Activated CD8-positive, alpha-beta memory T cell treated with anti-CD3 and anti-CD28 coated beads for 36 hours (primary cell): ENCODE measurements at regions not wholly inside any gene's neighbourhood (a gene's known extent, or its start where the extent isn't known, plus 50 kb on each side); places are given as distances from the start of the nearest gene placed in this dataset.

Source experiments
- CTCF ChIA-PET: fragments of 350-600 bp; sonication (Branson Sonifier 250); formaldehyde crosslinking; loops from one replicate; lab custom pipeline; 2021; ENCODE audit warnings: antibody characterized with exemption; lab: Charles Lee
- POLR2A ChIA-PET: fragments of 350-600 bp; sonication (Branson Sonifier 250); formaldehyde crosslinking; loops from one replicate; lab custom pipeline; 2021; ENCODE audit warnings: antibody characterized with exemption; lab: Charles Lee

DNA sequence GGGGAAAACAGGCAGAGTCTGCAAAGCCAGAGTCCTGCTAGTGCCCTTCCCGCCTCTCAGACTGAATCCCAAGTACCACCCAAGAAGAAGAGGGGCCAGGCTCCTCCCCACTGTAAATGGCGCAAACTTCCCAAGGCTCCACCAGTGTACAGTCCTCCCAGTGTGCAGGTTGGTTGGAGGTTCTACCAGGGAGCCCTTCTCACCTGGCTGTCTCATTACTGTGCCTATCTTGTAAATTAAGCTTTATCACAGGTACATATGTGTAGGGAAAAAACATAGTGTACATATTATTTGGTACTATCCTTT lies 189.7 kb downstream of the FSCB start:
- ChIA-PET POLR2A (no interaction called here), CTCF (no interaction called here)

GRCh38 chr14:44316647-44317440 lies 190.2 kb downstream of the FSCB start:
- ChIA-PET CTCF (no interaction called here), POLR2A (no interaction called here)

GRCh38 chr14:44309331-44309730 lies 197.8 kb downstream of the FSCB start:
- ChIA-PET CTCF (no interaction called here), POLR2A (no interaction called here)

DNA sequence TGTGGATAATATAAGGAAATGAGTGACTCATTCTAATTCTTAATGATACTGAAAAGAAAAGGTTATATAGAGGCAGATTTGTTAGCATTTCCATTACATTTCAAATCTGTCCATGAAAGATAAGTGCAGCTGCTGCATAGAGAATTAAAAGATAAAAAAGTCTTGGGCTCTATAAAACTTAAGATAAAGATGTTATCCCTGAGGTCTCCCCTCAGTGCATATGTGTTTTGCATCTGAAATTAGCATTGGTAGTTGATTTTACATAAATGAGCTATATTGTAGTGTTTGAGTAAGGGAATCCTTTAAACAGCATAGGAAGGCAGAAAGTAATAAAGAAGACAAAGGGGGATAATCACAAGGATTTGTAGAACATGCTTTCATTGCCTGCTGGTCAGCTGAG lies 206.2 kb downstream of the FSCB start:
- POLR2A ChIA-PET = no interaction called here
- CTCF ChIA-PET = no interaction called here

DNA sequence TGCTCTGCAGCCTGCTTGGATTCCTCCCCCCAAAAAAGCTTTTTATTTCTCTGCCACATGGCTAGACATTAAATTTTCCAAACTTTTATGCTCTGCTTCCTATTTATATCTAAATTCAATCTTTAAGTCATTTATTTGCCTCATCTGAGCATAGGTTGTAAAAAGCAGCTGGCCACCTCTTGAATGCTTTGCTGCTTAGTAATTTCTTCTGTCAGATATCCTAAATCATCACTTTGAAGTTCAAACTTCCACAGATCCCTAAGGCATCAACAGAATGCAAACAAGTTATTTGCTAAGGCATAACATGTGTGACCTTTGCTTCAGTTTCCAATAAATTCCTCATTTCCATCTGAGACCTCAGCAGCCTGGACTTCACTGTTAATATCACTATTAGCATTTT lies 209.6 kb downstream of the FSCB start:
- POLR2A ChIA-PET = no interaction called here
- CTCF ChIA-PET = no interaction called here

- POLR2A ChIA-PET = no interaction called here
These were observed 215.6 kb downstream of the FSCB start for GRCh38 chr14:44291366-44291915.

DNA sequence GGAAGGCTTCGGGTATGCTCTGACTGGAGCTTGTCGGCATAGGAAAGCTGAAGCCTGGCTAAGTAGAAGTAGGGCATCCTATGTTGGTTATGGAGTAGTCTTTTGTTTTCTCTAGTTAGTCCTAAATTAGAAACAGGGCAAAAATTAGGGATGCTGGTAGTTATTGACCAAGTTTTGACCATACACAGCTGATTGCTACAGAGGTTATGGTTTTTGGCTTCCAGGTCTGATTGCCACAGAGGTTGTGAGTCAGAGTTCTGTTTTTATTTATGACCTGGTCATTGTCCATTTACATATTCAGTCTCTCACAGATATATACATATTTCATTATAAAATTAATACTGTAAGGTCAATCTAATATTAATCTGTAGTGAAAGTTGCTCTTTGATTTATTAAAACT lies 219.2 kb downstream of the FSCB start:
- POLR2A ChIA-PET = no interaction called here
- CTCF ChIA-PET = no interaction called here

More at GRCh38 chr14:44291366-44291915, 215.6 kb downstream of the FSCB start:
- CTCF ChIA-PET = no interaction called here

DNA sequence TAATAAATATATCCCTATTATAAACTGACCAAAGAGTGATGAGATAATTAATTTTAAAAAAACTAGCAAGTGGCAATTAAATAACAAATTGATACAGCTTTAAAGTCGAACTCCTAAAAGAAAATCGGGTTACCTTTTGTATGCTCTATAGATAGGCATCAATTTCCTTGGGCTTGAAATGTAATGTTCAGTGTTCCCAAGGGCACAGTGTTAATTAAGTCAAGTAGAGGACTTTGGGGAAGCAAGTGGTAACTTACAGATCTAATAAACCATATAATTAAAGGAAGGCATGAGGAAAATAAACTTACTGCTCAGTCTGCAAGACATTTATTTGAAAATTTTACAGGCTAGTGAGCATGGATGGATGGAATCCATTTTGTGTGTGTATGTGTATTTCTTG lies 220.9 kb downstream of the FSCB start:
- CTCF ChIA-PET = no interaction called here
- POLR2A ChIA-PET = no interaction called here

DNA sequence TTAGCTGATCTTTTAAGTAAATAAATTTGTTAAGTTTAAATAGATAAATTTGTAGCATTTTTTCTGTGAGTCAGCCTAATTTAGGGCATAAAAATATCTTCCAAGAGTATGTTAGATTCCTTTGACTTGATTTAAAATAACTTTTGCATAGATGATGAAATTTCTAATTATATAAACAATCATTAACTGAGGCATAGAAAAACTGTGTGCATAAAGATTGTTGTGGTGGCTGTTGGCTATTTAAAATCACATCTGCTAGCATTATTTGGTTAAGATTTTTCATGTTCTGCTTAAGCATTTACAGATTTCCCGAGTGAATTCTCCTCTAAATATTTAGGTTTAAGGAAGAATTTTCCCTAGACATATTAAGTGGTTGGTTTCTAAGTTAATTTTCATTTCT lies 223.2 kb downstream of the FSCB start:
- ChIA-PET POLR2A (no interaction called here), CTCF (no interaction called here)

GRCh38 chr14:44279357-44279756 lies 227.7 kb downstream of the FSCB start:
- POLR2A ChIA-PET = no interaction called here

DNA sequence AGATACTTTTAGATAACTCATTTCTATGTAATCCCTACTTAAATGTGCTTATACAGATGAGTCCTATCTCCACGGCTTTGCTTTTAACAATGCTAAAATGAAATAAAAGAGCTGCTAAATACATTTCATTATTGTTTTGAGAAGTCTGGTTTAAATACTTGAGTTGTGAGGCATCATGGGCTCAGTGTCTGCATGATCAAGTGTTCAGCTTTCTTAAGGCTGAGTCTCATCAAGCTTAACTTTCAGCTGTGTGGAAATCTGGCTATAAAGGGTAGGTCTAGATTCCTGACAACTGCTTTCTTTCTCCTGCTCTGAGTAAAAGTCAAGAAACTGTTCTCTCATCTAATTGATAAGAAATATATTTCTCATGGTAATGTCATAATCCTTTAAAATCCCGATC lies 235.4 kb downstream of the FSCB start:
- ChIA-PET CTCF (no interaction called here), POLR2A (no interaction called here)

More at GRCh38 chr14:44279357-44279756, 227.7 kb downstream of the FSCB start:
- CTCF ChIA-PET = no interaction called here

GRCh38 chr14:44271006-44271405 lies 236.1 kb downstream of the FSCB start:
- POLR2A ChIA-PET = no interaction called here
- CTCF ChIA-PET = no interaction called here

DNA sequence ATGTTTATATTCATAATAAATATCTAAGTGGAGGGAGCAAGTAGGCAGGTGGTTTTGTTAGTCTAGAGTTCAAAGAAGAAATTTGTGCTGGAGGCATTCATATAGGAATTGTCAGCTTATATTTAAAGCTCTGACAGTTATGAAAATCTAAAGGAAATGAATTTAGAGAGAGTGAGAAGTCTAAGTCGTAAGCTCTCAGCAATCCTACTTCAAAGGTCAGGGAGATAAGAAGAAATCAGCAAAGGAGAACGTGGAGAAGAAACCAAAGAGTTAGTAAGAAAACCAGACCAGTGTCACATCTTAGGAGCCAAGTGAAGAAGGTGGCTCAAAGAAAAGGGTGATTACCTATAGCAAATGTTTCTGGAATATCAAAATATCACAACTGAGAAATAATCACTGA lies 241.8 kb downstream of the FSCB start:
- CTCF ChIA-PET = no interaction called here

GRCh38 chr14:44215660-44216059 lies 291.4 kb downstream of the FSCB start:
- POLR2A ChIA-PET = no interaction called here
- CTCF ChIA-PET = no interaction called here

More for the DNA sequence above, 241.8 kb downstream of the FSCB start:
- POLR2A ChIA-PET = no interaction called here

- ChIA-PET POLR2A (no interaction called here), CTCF (no interaction called here)
These were observed 295.4 kb downstream of the FSCB start for GRCh38 chr14:44211718-44212117.

GRCh38 chr14:44204061-44204835 lies 302.8 kb downstream of the FSCB start:
- ChIA-PET CTCF (no interaction called here), POLR2A (no interaction called here)

DNA sequence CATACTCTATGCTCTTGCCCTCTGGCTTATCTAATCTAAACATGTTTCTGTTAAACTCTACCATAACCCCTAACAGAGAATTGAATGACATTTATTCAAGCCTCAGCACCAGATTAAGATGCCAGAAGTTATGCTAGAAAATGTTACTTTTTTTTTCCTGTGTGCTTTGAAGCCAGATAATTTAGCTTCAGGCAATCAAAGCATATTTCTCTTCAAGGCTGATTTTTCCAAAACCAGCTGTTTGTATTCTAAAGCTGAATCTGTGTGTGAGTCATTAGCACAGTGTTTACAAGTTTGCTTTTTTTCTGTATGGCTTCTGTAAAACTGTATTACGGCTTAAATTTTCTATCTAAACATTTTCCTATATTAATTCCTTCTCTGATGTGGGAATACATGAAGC lies 326.1 kb downstream of the FSCB start:
- CTCF ChIA-PET = no interaction called here
- POLR2A ChIA-PET = no interaction called here

- ChIA-PET POLR2A (no interaction called here), CTCF (no interaction called here)
These were observed 336.5 kb downstream of the FSCB start for GRCh38 chr14:44170556-44170955.

GRCh38 chr14:44170101-44170500 lies 337.0 kb downstream of the FSCB start:
- CTCF ChIA-PET = no interaction called here
- POLR2A ChIA-PET = no interaction called here

DNA sequence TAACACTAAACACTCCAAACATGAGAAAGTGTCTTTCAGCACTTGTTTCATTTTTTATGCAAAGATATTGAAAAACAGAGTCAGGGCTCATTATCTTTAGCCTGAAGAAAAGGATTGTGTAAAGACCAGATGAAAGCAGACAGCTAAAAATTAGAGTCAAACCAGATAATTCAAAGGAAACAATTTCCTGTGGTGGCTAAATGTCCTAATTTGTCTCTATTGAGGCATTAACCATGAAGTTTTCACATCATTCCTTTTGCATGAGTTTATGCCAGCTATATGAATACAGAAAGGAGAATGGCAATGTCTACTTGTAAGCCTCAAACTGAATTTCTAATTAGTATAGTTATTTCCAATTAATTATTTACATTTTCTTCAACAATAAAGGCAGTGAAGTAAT lies 338.5 kb downstream of the FSCB start:
- ChIA-PET CTCF (no interaction called here), POLR2A (no interaction called here)

DNA sequence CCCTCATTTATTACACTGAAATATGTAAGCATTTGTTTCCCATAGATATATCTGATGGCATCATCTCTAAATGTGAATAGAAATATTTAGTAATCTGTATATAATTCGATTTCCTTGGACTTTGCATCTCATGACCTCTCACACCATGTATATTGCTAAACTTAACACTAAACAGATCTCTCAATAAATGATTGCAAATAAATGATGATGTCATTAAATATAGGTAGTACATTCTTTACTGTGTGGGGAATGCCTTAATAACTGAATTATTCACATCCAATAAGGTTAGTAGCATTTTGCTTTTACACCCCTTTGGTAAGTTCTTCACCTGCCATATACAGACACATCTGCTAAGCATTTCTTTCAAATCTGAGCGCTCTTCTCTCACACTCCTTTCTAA lies 340.5 kb downstream of the FSCB start:
- CTCF ChIA-PET = no interaction called here
- POLR2A ChIA-PET = no interaction called here
